Fibroblast of the aortic adventitia (primary cell): ENCODE measurements at regions not wholly inside any gene's neighbourhood (a gene's known extent, or its start where the extent isn't known, plus 50 kb on each side); places are given as distances from the start of the nearest gene placed in this dataset.
"Not testable (repeated sequence)": the region's sequence is repeated elsewhere in the genome, so short reads cannot be mapped to it uniquely, and the experiment has no call there.

Experiments
- DNase-seq: peaks from one replicate; pipeline ENCODE4 v3.0.0-alpha.2; 2010; ENCODE audit warnings: low read depth
- H3K4me3 ChIP-seq: 2 replicates; pipeline ENCODE4 v1.5.1; 2011; ENCODE audit warnings: low read depth, mild to moderate bottlenecking, control low read depth, low read length, moderate library complexity
- CTCF ChIP-seq: IDR thresholded peaks from 2 replicates; pipeline ENCODE4 v1.5.1; 2011; ENCODE audit warnings: mild to moderate bottlenecking, low read length, control low read depth, inconsistent platforms; ENCODE audit not compliant: insufficient read depth

- no peak overlapping the region for H3K4me3 ChIP-seq
- TF ChIP-seq CTCF = no peak
- DNase-seq = no peak
Observed at GRCh38 chr10:65142641-65143435, 1621.6 kb downstream of the REEP3 start.

GRCh38 chr10:65143723-65144122 is 1622.5 kb downstream of the REEP3 start:
- no peak overlapping the region for H3K4me3 ChIP-seq
- no peak for DNase-seq
- no peak for TF ChIP-seq CTCF

GRCh38 chr10:65149878-65150277 is 1628.7 kb downstream of the REEP3 start:
- no peak for DNase-seq
- H3K4me3 ChIP-seq = no peak overlapping the region
- no peak for TF ChIP-seq CTCF

- no peak for DNase-seq
- no peak overlapping the region for H3K4me3 ChIP-seq
- no peak for TF ChIP-seq CTCF
Observed at GRCh38 chr10:65166272-65166671, 1645.1 kb downstream of the REEP3 start.

GRCh38 chr10:65172249-65172648 is 1651.0 kb downstream of the REEP3 start:
- no peak for DNase-seq
- H3K4me3 ChIP-seq = no peak overlapping the region
- TF ChIP-seq CTCF = no peak

GRCh38 chr10:65176994-65177393 is 1655.8 kb downstream of the REEP3 start:
- TF ChIP-seq CTCF = no peak
- H3K4me3 ChIP-seq = no peak overlapping the region
- no peak for DNase-seq

GRCh38 chr10:65183236-65183635 is 1662.0 kb downstream of the REEP3 start:
- H3K4me3 ChIP-seq = no peak overlapping the region
- TF ChIP-seq CTCF = no peak
- no peak for DNase-seq

- H3K4me3 ChIP-seq, DNase-seq: not testable (repeated sequence)
Observed at GRCh38 chr10:65186668-65187067, 1665.5 kb downstream of the REEP3 start.
